GM18520 (cell line): ENCODE measurements at regions not wholly inside any gene's neighbourhood (a gene's known extent, or its start where the extent isn't known, plus 50 kb on each side); places are given as distances from the start of the nearest gene placed in this dataset.

Experiments
- ATAC-seq: cut with Tn5 transposase; IDR thresholded peaks from one replicate; pipeline ENCODE4 v1.9.1; 2021; ENCODE audit not compliant: unreplicated experiment

DNA sequence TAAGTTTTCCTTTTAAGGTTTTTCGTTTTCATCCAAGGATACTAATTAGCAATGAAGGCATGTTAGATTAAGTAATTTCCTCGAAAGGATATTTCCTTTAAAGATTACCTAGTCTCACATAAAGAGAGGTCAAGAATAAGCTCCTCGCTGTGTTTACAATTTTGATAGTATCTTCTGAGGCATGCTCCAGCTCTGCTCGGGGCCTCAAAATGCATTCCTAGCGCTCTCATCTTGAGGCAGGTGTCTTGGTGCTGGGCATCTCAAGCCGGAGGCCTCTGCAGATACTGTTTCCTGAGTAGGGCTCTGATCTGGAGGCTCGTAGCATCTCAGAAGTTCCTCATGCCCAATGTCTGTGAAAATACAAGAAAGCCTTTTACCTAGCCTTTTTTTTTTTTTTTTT, 128.6 kb upstream of the SNX19 start:
- ATAC-seq = no peak

- ATAC-seq = no peak
Observed at GRCh38 chr11:131052367-131052766, 136.1 kb upstream of the SNX19 start.

- no peak for ATAC-seq
Observed at GRCh38 chr11:131056036-131056435, 139.8 kb upstream of the SNX19 start.

GRCh38 chr11:131063638-131064037, 147.4 kb upstream of the SNX19 start:
- ATAC-seq = no peak

DNA sequence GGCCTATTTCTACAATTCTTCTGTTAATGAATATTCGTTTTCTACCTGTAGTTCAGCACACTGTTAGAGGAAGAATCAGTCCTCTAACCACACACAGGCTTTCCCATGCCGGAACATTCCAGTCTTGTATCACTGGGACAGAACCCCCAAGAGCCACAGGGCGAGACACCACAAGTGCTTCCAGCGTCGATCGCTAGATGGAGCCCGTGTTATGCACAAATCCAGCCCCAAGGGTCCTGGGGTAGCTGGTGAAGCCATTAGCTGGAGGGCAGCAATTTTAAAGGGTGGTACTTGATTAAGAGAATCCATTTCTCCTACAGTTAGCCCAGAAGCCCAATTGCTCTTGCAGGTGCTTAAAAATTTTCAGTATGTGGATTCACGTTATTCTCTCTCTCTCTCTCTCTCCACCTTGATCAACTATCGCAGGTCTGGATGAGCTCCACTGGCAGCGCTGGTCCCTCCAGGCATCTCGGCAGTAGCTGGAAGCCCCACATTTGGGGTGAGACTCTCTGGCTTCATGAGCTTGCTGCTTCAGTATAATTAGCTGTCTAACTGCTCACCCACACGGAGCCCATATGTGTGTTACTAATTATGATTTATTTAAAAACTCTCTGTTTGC, 148.2 kb upstream of the SNX19 start:
- ATAC-seq = no peak

GRCh38 chr11:131065435-131066413, 149.4 kb upstream of the SNX19 start:
- ATAC-seq = no peak

- ATAC-seq = no peak
Observed at GRCh38 chr11:131066551-131066950, 150.3 kb upstream of the SNX19 start.

DNA sequence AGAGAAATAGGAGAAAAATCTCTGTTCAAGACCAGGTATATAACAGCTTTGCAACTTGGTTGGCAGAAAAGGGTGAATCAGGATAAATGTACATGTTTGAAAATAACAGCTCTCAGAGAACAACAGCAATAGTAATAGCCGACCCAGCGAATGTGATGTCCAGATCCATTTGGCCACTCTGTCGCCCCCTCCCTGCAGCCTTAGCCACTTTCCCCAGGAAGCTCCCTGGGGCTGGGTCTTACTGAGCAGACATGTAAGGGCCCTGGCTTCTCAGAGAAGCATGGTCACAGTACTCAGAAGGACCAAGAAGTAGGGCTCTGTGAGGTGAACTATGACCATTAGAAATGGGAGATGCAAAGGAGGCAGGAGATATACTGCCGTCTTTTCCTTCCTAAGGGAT, 154.1 kb upstream of the SNX19 start:
- no peak for ATAC-seq

GRCh38 chr11:131073167-131073566, 156.9 kb upstream of the SNX19 start:
- ATAC-seq = no peak

GRCh38 chr11:131074573-131074972, 158.3 kb upstream of the SNX19 start:
- no peak for ATAC-seq

DNA sequence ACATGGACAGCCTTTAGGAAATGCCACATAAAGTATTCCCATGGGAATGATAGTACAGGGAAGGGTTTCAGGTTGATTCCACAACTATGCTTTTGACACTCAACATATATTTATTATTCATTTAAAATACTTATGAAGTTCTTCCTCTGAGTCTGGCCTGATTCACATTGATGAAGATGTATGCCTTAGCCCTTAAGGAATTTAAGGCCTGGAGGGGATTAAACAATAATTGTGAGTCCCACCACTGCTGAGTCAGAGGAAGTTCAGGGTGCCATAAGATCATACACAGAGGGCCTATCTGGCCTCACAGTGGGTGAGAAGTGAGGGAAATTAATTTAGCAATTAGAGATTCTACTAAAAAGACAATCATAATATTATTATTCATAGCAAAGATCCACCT, 161.1 kb upstream of the SNX19 start:
- no peak for ATAC-seq

- ATAC-seq = no peak
Observed at GRCh38 chr11:131079036-131079435, 162.8 kb upstream of the SNX19 start.

- ATAC-seq = no peak
Observed at GRCh38 chr11:131089727-131090245, 173.5 kb upstream of the SNX19 start.

- no peak for ATAC-seq
Observed at GRCh38 chr11:131092469-131092868, 176.2 kb upstream of the SNX19 start.

GRCh38 chr11:131094827-131095226, 178.5 kb upstream of the SNX19 start:
- ATAC-seq = no peak

- ATAC-seq = no peak
Observed at GRCh38 chr11:131095511-131096185, 179.4 kb upstream of the SNX19 start.

GRCh38 chr11:131099013-131099412, 182.7 kb upstream of the SNX19 start:
- no peak for ATAC-seq

DNA sequence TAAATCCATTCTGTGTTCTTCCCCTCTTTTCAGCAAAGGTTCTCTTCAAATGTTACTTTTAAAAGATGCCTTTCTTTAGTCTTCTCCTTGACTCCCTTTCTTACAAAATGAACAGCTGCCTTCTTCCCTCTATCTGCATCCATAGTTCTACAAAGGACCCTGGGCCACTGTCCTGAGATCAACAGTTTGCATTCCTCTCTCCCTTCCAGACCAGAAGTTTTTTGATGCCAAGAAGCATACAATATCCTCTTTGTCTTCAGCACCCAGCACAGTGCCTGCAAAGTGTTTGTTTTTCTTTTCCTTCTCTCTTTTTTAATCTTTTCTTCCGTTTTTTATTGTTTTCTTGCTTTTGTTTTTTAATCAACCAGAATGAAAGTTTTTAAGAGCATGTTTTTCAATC, 183.5 kb upstream of the SNX19 start:
- ATAC-seq = no peak

GRCh38 chr11:131108760-131109159, 192.5 kb upstream of the SNX19 start:
- no peak for ATAC-seq

GRCh38 chr11:131109257-131109656, 193.0 kb upstream of the SNX19 start:
- no peak for ATAC-seq

GRCh38 chr11:131109790-131110189, 193.5 kb upstream of the SNX19 start:
- no peak for ATAC-seq

DNA sequence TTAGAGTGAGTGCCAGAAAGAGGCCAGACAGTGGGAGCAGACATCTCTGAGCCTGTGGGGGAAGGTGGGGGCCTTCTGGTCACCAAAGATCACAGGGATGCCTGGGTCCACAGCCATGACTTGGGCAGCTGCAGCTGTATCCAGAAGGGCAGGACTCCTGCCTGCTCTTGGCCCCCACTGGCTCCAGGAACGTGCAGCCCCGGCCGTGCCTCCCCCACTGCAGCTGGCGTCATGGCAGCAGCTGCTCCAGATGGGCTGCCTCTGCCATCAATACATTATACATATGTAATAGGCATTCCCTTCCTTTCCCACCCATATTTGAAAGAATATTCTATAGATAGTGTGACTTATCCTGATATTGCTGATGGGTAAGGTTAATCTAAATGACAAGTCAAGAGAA, 195.5 kb upstream of the SNX19 start:
- no peak for ATAC-seq
